Central memory CD4-positive, alpha-beta T cell (primary cell): ENCODE measurements at regions not wholly inside any gene's neighbourhood (a gene's known extent, or its start where the extent isn't known, plus 50 kb on each side); places are given as distances from the start of the nearest gene placed in this dataset.

Experiments used
- DNase-seq: peaks from one replicate; pipeline ENCODE4 v3.0.0; 2022

GRCh38 chr4:1462009-1462767 is 55.9 kb upstream of the NKX1-1 start:
- no peak for DNase-seq

DNA sequence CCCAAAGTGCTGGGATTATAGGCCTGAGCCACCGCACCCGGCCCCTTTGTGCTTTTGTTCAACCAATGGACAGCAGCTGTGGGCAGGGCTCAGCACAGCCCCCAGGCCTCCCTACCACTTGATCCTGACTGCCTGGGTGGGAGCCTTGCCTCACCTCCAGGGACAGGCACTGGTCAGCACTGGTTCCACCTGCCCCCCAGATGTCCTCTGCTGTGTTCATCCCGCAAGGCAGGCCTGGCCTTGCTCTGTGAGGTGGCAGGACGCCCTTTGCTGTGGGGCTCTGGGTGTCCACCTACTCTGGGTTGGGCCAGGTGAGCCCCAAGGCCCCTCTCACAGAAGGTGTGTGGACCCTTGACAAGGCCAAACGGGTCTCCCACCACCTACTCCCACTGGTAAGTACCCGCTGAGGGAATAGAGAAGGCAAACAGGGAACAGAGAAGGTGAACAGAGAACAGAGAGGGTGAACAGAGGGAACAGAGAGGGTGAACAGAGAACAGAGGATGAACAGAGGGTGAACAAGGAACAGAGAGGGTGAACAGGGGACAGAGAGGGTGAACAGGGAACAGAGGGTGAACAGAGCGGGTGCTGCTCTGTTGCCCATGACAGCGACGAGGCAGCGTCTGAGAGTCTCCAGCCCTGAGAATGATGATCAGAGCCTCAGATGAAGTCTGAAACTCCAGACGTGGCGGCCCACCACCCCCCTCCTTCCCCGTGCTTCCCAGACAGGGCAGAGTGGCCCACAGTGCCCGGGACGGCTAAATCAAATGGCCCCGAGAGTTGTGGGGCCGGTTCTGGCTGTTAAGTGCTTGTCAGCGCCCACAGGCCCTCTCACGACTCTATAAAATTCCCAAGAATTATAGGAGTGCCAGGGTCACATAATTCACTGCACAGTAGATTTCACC is 55.0 kb upstream of the NKX1-1 start:
- DNase-seq = no peak

GRCh38 chr4:1459722-1460511 is 53.7 kb upstream of the NKX1-1 start:
- DNase-seq = no peak

DNA sequence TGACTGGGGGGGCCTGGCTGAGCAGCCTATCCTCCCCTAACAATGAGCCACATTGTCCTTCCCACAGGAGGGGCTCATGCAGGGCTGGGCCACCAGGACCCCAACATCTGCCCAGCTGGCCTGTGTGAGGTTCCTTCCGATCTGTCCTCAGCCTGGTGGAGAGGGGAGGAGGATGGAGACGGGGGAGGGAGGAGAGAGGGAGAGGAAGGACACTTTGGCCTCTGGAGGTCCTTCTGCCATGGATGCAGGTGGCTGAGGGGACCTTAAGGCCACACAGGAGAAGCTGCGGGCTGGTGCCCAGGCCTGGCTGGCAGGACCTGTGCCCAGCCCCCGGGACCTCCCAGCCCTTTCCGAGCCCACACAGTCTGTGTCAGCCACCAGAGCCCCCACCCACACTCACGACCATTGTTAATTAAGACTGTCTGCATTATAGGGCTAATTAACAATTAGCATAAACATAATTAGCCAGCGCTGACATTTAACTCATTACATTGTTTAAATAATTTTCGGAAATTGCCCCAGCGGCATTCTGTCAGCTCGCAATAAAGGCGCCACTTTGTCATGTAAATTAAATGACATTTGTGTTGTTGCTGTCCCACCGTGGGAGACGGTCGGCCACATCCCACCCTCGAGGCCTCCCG is 53.0 kb upstream of the NKX1-1 start:
- DNase-seq = no peak

GRCh38 chr4:1458581-1458980 is 52.3 kb upstream of the NKX1-1 start:
- DNase-seq = no peak
